ENCODE measurements at regions not wholly inside any gene's neighbourhood (a gene's known extent, or its start where the extent isn't known, plus 50 kb on each side); places are given as distances from the start of the nearest gene placed in this dataset.

DNA sequence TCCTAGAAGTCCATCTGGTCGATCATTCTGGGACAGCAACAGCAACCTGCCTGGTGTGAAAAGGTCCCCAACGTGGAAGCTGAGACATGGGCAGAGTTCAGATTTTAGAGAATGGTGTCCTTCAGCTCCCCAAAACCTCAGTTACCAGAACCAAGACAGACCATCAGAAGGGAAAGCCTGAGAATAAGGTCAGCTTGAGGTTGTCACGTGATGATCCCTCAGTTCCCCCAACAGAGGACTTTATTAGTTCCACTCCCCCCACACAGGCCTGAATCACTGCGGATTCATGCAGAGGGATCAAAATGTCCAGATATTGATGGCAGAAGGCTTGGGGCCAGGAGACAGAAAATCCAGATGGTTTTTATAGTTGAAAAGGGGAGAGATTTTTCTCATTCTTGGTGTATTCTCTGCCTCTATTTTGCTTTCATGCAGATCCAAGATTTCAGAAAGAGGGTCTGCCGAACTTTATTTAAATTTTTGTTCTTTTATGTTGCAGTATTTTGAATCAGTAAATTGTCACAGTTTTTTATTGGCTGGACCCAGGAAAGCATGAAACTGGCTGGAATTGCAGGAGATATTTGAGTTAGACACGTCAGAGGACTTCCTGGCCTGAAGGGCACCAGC is 139.0 kb upstream of the NTM start:
- DNase-seq (no peak), ATAC-seq (no peak)
- Histone ChIP-seq H3K36me3 (ENCODE audit: low read depth) (no peaks in the 10 kb centered on the region), H3K4me1 (ENCODE audit: low read depth) (no peaks in the 10 kb centered on the region), H3K4me3 (no peak overlapping the region), H3K9me3 (no peaks in the 10 kb centered on the region)
- TF ChIP-seq, protein P1, sequence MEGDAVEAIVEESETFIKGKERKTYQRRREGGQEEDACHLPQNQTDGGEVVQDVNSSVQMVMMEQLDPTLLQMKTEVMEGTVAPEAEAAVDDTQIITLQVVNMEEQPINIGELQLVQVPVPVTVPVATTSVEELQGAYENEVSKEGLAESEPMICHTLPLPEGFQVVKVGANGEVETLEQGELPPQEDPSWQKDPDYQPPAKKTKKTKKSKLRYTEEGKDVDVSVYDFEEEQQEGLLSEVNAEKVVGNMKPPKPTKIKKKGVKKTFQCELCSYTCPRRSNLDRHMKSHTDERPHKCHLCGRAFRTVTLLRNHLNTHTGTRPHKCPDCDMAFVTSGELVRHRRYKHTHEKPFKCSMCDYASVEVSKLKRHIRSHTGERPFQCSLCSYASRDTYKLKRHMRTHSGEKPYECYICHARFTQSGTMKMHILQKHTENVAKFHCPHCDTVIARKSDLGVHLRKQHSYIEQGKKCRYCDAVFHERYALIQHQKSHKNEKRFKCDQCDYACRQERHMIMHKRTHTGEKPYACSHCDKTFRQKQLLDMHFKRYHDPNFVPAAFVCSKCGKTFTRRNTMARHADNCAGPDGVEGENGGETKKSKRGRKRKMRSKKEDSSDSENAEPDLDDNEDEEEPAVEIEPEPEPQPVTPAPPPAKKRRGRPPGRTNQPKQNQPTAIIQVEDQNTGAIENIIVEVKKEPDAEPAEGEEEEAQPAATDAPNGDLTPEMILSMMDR (IDR thresholded peaks at IDR 0.05), result no peak
- intact Hi-C loops (cut with DNase I, micrococcal nuclease), result no loop called here

DNA sequence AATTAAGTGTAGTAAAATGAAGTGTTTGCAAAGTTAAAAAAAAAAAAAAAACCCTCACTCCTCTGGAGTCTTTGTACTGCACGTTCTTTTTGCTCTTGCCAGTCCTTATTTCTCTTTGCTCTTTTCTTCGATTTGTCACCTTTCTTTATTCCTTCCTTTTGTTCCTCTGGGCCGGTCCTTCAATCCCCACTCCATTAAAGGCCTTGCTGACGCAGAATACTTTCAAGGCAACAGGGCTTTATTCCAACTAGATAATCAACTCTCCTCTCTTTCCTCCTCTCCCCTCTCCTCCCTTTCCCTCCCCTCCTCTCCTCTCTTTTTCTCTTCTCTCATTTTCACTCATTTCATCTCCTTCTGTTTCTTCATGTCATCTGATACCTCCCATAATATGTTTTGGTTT is 138.2 kb upstream of the NTM start:
- no peak overlapping the region for H3K4me3 ChIP-seq
- no peaks in the 10 kb centered on the region for H3K4me1 ChIP-seq (ENCODE audit: low read depth)
- H3K36me3 ChIP-seq (ENCODE audit: low read depth), result no peaks in the 10 kb centered on the region
- no peaks in the 10 kb centered on the region for H3K9me3 ChIP-seq
- no peak for ATAC-seq
- TF ChIP-seq, protein P1 (IDR thresholded peaks at IDR 0.05), result no peak
- DNase-seq, result no peak
- intact Hi-C loops (cut with DNase I, micrococcal nuclease), result no loop called here

DNA sequence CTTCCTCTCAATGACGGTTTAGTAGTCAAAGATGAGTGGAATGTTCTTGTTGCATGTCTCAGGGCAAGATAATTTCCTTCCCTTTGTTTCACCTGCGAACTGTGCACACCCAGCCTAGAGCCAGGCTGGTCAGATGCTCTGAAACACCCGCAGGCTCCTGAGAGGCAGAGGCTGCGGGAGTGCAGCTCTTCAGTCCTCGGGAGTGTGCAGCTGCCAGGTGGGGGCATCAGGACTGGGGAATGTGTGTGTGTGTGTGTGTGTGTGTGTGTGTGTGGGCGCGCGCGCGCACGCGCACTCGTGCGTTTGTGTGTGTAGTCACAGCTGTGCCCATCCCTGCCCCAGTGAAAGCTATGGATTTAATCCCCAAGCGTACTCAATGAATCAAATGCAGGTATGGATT is 136.2 kb upstream of the NTM start:
- H3K4me3 ChIP-seq, result no peak overlapping the region
- H3K36me3 ChIP-seq (ENCODE audit: low read depth), result no peaks in the 10 kb centered on the region
- DNase-seq (no peak), ATAC-seq (no peak)
- TF ChIP-seq, protein P1 (IDR thresholded peaks at IDR 0.05), result no peak
- no peaks in the 10 kb centered on the region for H3K4me1 ChIP-seq (ENCODE audit: low read depth)
- H3K9me3 ChIP-seq, result no peaks in the 10 kb centered on the region
- intact Hi-C loops (cut with DNase I, micrococcal nuclease), result no loop called here

DNA sequence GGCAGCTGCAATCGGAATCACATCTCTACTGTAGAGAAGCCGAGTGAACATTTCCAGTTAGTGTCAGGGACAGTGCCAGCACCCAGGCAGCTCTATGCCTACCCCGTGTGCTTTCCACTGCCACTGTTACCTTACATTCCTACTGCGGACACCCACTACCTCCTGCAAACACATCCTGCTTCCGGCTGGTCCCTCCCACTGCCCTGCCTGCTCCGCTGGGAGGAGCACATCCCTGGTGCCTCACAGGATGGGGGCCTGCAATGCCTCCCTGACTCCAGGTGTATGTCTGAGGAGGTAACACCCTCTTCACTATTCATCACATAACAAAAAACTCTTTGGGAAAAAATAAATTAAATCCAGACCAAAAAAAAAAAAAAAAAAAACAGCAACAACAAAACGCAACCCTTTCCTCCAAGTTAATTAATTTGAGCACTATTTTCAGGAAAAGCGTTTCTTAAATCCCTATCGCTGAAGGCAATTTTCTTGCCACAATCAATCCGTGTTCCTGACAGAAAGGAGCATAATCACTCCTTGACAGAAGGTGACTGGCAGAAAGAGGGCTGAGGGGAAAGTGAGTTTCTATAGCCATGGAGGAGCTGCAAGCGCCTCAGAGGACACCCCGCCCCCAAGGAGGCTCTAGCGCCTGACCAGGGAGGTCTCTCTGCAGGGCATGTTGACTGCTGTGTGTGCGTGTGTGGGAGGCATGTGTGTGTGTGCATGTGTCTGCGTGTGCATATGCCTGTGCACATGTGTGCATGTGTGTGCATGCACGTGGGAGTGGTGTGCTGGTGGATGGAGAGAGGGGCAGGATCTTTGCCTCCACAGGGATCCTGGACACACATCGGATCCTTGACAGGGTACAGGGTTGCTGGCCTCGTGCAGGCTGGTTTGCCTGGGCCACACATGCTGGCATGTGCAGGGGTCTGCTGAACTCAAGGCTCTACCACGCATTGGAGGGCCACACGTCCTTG is 134.8 kb upstream of the NTM start:
- Histone ChIP-seq H3K36me3 (ENCODE audit: low read depth) (no peaks in the 10 kb centered on the region), H3K4me1 (ENCODE audit: low read depth) (no peaks in the 10 kb centered on the region), H3K4me3 (no peak overlapping the region), H3K9me3 (no peaks in the 10 kb centered on the region)
- TF ChIP-seq, protein P1 (IDR thresholded peaks at IDR 0.05), result no peak
- intact Hi-C loops (cut with DNase I, micrococcal nuclease), result no loop called here
- ATAC-seq (no peak), DNase-seq (no peak)

DNA sequence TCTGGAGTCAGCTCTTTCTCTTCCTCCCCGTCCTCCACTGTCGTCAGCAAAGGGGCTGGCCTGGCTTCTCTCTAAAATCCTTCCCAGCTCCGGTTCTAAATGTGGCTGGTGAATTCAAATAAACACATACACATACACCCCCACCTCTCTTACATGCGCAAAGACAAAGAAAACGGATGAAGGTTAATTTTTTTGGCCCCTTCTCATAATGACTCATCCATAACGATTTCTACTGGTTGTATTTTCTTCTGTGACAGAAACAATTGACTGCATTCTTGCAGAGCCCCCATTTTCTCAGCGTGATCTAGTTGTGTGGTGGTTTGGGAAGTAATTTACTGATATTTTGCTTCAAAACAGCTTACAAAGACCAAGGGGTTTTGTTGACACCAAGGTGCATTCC is 130.0 kb upstream of the NTM start:
- TF ChIP-seq, protein P1 (IDR thresholded peaks at IDR 0.05), result no peak
- DNase-seq, result no peak
- Histone ChIP-seq H3K4me3 (no peak overlapping the region), H3K36me3 (ENCODE audit: low read depth) (no peaks in the 10 kb centered on the region), H3K4me1 (ENCODE audit: low read depth) (no peaks in the 10 kb centered on the region), H3K9me3 (no peaks in the 10 kb centered on the region)
- no peak for ATAC-seq
- intact Hi-C loops (cut with DNase I, micrococcal nuclease), result no loop called here
